HG03196 (cell line): ENCODE measurements at regions not wholly inside any gene's neighbourhood (a gene's known extent, or its start where the extent isn't known, plus 50 kb on each side); places are given as distances from the start of the nearest gene placed in this dataset.

ENCODE experiments used
- ATAC-seq: cut with Tn5 transposase; IDR thresholded peaks from one replicate; pipeline ENCODE4 v1.9.1; 2021; ENCODE audit not compliant: unreplicated experiment

DNA sequence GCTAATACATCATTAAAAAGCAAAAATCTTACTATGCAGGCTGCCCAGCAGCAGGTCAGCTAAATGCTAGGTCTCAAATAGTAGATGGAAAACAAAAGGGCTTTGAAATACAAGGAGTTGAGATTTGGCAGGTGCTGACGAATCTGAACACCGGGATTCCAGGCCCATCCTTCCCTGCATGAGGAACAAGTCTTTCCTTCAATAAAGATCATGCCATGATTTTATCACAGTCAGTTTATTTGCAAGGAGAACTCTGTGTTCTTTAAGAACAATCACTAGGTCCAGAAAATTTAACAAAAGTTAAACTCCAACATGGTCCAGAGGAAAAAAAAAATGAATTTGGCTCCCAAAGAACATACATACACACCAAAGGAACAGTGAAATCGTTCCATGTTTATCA lies 551.4 kb downstream of the SLITRK6 start:
- ATAC-seq, result no peak

DNA sequence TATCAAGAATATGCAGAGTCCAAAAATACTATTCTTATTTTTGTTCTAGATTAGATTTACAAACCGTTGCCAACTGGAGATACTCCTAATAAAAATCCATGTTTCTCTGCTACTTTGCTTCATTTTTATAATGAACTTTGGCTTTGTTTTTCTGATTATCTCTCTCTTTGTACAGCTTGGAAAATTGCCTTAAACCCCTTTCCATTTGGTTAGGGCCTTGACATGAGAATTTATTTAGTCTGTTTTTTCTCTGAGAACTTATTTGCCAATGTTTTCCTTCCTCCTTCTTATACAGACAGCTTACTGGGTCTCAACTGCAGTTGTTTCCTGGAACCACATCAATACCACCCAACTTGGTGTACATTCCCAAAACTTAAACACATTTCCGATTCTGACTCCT lies 555.4 kb downstream of the SLITRK6 start:
- no peak for ATAC-seq

DNA sequence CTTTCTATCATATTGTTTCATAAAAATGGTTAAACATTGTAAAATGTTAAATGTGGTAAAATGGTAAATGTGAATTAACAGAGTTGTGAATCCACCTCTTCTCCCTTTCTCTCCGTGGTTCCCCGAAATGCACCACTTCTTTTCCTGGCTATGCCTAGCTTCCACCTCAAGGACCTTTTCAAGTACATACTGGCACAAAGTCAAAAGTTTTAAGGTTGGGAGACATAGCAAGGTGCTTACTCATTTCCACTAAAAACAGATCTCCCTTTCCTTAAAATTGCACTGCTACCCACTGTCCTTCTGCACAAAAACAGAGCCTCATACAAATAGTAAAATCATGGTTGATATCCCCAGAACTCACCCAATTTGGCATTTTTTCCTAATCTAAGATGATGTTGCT lies 558.2 kb downstream of the SLITRK6 start:
- ATAC-seq, result no peak

DNA sequence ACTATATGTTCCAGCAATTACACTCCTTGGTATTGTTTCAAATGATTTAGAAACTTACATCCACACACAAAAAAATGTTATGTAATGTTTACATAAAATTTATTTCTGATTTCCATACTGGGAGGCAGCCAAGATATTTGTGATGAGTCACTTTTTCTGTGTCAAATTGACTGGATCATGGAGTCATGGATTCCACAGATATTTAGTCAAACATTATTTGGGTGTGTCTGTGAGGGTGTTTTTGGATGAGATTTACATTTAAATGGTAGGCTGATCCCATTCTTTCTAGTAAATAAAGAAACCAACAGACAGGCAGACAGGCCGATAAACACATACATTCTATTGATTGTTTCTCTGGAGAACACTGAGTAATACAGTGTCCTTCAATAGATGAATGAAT lies 562.8 kb downstream of the SLITRK6 start:
- no peak for ATAC-seq

DNA sequence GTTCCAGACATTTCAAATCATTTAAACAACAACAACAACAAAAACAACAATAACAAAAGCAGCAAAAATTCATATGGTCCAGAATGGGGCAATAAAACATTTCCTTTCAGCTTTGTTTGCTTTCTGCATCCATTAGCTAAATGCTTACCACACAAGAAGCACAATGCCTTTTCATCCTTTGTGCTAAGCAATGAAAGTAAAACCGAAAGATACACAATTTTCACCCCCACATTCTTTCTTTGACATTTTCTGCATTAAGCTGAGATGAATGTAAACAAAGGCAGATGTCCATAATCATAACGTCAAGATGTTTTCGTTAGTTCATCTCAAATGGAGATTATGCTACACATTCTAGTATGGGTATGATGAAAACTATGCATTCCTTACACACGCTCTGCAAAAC lies 568.5 kb downstream of the SLITRK6 start:
- no peak for ATAC-seq

DNA sequence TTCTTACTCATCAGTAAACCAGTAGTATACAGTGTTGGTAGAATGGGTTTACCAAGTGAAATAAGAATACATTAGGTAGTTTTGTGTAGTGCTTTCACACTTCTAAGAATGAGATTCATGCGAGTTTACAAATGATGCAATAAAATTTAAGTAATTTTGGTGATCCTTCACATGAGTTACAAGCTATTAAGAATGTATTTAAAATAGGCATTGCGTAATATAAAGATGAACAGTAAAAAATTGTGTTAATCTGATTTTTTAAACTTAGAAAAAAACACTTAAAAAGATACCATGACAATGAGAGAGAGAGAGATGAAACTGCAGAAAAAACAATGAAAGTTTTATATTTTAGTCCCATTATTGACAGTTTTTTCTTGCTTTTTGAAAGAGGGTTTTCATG lies 570.5 kb downstream of the SLITRK6 start:
- no peak for ATAC-seq

DNA sequence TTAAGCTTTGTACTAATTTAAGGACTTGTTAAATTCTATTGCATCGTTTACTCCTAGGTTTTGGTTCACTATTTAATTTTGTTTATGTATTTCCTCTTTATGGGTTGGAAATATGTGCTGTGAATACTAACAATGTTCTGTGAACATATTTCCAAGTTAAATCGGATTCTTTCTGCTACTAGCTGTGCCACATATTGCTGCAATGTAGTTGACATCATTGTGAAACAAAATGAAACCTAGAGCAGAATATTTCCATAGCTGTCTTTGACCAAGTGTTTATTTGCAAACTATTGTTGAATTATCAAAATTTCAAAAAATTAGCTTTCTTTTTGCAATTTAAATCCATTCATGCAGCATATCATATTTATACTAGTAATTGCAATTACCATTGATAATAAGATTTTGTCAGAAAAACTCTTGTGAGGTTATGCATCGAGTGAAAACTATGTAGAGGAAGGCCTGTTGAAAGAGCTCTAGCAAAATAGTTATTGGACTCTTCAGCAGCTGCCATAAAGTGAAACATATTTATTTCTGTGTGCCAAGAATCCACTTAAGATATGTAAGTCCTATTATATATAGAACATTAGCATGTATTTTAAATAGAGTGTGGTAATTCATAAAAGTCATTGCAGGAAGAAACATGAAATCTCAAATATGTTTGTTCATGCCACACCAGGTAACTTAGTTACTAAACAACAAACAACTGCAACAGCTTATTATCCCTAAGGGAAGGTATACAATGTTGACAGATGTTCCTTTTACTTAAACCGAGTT lies 575.1 kb downstream of the SLITRK6 start:
- ATAC-seq, result no peak

DNA sequence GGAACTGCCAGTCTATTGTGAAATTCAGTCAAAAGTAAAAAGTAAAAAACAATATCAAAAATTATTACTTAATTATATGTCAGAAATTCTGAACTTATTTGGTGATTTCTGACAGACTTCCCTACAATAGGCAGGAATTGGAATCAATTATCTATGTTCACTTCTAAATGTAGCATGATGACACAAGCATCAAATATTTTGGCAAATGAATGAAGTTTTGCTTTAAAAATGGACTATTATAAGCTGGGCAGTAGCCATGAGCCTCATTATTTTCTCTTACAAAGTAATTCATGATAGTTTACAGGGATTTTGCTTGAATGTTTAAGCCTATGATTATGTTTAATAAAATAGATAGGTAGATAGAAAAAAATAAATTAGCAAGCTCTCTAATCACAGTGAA lies 582.6 kb downstream of the SLITRK6 start:
- ATAC-seq, result no peak

DNA sequence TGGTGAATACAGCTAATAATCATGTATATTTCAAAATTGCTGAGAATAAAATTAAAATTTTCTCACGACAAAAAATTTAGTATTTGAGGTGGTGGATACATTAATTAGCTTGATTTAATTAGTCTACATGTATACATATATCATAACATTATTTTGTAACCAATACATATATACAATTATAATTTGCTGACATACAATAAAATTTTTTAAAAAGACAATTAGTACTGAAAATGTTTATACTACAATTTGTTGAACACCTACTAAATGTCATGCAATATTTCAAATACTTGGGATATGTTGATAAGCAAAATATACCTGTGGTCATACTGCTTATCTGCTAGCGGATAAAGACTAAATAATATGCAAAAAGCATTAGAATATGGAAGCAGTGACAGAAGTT lies 586.5 kb downstream of the SLITRK6 start:
- ATAC-seq, result no peak

DNA sequence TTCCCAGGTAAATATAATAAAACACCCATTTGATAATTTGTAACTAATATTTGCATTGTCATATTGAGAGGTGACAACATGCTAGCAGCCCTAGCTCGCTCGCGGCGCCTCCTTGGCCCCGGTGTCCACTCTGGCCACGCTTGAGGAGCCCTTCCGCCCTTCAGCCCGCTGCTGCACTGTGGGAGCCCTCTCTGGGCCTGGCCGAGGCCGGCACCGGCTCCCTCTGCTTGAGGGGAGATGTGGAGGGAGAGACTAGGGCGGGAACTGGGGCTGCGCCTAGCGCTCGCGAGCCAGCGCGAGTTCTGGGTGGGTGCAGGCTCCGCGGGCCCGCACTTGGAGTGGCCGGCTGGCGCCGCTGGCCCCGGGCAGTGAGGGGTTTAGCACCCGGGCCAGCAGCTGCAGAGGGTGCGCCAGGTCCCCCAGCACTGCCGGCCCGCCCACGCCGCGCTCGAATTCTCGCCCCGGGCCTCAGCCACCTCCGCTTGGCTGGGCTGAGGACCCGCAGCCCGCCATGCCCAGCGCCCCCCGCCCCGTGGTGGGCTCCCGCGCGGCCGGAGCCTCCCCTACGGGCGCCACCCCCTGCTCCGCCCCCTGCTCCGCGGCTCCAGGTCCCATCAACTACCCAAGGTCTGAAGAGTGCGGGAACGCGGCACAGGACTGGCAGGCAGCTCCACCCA lies 594.4 kb downstream of the SLITRK6 start:
- ATAC-seq, result no peak

DNA sequence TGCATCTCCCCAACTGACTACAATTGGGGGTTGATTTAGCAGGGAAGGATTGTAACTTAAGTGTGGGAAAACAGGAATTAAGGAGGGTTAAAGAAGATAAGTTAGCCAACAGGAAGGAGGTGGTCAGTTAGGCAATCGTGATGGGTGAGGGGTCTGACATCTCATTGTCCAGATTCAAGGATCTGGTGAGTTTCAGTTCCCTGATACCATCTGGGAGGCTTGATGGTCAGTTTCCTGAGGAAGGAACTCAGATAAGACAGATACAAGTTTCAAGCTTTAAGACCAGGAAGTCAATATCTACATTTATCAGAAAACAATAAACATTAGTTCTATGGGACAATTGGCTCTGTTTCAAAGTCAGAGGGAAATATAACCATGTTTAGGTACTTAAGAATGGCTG lies 601.8 kb downstream of the SLITRK6 start:
- ATAC-seq, result no peak

DNA sequence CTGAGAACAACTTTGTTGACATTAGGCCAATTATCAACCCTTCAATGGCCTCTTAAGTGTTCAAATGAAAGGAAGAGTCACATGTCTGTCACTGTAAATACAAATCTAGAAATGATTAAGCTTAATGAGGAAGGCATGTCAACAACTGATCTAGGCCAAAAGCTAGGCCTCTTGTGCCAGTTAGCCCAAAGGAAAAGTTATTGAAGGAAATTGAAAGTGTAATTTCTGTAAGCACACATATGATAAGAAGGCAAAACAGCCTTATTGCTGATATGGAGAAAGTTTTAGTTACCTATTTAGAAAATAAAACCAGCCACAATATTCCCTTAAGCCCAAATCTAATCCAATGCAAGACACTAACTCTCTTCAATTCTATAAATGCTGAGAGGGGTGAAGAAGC lies 604.7 kb downstream of the SLITRK6 start:
- ATAC-seq, result no peak

DNA sequence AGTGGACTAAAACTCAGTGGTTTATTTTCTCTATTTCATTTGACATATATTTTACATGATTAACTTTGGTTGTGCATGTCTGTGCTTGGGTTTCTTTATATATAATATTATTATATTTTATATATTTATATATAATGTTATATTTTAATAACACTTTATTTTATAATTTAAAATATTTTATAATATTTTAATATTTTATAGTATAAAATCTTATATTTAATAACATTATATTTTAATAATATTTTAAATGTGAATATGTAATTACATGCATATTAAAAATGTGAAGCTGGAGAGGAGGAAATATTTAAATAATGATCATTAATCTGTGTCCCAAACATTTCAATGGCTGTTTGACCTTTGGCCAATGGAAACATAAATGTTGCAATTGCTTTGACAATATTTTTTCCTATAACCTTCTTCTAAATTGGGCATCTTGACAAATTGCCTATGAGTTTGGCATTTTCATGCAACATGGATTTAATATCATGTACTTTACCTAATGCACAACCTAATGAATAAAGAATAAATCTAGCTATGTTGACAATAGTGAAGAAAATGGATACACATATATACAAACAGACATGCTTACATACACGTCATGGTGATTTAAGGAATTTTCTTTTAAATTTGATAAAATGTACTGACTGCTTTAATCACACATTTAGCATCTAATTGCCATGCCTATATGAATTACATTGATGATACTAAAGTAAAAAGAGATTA lies 607.1 kb downstream of the SLITRK6 start:
- ATAC-seq, result no peak

DNA sequence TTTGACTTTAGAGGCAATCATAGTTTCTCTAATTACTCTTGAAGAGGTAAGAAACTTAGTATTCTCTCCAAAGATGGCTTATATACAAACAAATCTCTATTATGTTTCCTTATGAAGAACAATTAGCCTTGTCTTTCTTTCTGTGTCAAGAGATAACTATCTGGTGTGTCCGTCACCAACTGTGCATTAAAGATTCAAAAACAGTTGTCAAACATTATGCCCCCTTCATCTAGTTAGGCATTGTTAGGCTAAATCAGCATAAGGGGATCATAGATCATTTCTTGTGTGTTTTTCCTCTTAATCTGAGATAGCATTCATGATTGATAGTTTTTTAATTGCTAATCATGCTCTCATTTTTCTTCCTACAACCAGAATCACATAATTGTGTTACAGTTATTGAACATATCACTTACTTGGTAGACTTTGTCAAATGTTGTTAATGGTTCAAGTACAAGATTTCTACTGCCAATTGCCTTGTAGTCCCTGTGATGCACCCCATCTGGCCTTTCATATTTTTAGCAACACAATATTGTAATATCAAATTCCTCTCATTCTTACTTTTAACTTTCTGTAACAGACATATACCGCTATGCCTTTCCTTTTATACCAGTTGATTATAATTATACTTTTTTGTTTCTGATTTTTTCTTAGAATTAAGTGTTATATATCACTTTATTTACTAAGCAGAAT lies 612.7 kb downstream of the SLITRK6 start:
- ATAC-seq, result no peak

DNA sequence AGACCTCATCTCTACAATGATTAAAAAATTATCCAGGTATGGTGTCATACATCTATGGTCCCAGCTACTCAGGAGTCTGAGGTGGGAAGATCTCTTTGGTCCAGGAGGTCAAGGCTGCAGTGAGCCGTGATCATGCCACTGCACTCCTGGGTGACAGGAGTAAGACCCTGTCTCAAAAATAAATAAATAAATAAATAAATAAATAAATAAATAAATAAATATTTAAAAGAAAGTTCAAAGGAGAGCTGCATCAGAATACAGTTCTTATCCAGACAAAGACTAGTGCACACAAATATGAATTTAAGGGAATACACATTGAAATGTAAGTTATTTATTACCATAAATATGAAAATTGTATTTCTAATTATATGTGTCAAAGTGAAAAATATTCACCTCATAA lies 624.9 kb downstream of the SLITRK6 start:
- no peak for ATAC-seq

DNA sequence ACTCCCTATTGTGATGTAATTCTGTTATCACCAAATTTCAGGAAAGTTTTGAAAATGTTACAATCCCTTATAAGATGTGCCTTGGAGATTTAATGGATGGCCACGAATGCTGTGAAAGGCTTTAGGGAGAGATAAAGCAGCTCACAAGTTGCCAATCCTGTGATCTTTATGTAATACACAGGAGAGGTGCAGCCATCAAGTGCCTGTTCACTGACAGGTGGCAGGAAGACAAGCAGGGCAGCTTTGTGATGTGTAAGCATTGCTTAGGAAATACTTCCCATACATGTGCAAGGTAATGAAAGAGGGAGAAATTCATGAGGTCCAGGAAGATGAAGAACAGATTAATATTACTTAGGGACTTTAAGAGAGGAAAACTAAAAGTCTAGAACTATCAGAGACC lies 628.8 kb downstream of the SLITRK6 start:
- no peak for ATAC-seq

DNA sequence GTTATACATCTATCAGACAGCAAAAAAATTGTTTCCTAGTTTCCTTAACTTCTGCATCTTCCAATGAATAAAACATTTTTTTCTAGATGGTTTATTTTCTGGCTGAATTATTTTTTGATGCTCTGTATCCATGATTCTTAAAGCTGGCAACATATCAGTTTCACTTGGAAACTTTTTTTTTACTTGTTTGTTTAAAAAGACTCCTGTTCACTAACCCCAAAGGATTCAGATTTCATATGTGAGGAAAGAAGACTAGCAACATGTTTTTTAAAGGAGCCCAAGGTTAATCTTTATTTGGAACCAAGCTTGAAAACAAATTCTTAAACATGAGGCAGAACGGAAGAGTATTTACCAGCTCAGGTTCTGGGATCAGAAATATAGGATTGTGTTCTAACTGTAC lies 632.3 kb downstream of the SLITRK6 start:
- no peak for ATAC-seq

DNA sequence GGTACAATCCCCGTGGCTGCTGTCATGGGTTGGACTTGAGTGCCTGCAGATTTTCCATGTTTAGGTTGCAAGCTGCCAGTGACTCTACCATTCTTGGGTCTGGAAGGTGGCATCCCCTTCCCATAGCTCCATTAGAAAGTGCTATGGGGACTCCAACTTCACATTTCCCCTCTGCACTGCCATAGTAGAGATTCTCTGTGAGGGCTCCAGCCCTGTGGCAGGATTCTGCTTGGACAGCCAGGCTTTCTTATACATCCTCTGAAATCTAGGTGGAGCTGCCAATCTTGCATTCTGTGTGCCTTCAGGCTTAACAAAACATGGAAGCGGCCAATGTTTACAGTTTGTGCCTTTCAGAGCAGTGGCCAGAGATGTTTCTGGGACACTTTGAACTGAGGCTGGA lies 636.2 kb downstream of the SLITRK6 start:
- ATAC-seq, result no peak

DNA sequence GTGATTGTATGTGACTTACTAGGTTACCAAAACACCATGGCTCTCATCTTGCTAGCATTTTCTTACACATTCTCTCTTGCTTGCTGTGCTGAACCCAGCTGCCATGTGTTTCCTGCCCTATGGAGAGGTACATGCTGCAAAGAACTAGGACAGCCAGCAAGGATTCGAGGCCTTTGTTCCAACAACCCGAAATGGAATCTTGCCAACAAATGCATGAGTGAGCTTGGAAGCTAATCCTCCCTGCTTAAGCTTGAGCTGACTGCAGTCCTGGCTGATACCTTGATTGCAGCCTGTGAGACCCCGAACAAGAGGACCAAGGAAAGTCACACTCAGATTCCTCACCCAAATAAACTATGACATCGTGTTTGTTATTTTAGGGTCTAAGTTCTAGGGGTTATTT lies 651.2 kb downstream of the SLITRK6 start:
- no peak for ATAC-seq

DNA sequence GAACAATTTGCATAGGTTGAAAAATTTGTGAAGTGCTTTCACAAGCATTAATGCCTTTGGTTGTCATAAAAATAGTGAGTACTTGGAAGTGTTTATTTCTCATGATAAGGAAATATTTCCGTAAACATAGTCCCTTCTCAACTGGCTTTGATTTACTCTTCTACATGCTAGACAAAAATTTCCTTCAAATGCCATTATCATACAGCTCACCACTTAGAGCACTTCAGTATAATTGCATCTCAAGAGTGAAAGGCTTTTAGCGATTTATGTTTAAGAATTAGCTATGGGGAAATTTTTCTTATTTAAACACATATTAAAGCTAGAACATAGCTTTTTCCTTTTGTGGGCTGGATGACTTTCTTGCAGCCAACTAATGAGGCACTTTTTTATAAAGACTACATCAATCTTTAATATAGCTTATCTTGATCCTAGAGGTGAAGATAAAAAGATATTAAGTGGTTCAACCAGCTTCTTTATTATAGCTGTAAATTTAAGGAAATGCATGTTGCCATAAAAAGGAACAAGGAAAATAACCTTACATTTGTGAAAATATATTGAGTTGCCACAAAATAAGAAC lies 656.8 kb downstream of the SLITRK6 start:
- ATAC-seq, result no peak

DNA sequence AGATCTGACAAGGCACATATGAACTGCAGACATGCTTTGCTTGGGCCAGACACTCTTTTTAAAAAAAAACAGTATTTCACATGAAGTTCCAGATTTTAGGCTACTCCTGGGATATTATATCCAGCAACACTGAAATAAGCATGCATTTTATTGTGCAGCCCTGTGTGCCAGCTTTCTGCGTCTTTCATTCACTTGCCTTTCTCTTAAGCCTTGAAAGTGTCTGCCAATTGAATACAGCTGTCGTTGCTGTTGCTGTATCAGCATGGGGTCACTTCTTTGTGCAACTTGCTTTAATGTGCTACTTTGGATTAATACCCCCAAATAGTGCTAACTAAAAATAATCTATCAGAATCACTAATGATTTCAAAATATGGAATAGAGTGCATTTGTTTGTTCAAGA lies 657.8 kb downstream of the SLITRK6 start:
- no peak for ATAC-seq
